BLaER1 (cell line): ENCODE measurements at regions not wholly inside any gene's neighbourhood (a gene's known extent, or its start where the extent isn't known, plus 50 kb on each side); places are given as distances from the start of the nearest gene placed in this dataset.
"Not testable (repeated sequence)": the region's sequence is repeated elsewhere in the genome, so short reads cannot be mapped to it uniquely, and the experiment has no call there.

Source experiments
- H3K27ac ChIP-seq: shearing (Covaris generic); formaldehyde crosslinking; 2 replicates; pipeline ENCODE4 v1.8.1; 2022
- H3K27me3 ChIP-seq: shearing (Covaris generic); formaldehyde crosslinking; 2 replicates; pipeline ENCODE4 v1.8.1; 2022
- H3K36me3 ChIP-seq: shearing (Covaris generic); formaldehyde crosslinking; 2 replicates; pipeline ENCODE4 v1.8.1; 2022
- H3K4me1 ChIP-seq: shearing (Covaris generic); formaldehyde crosslinking; 2 replicates; pipeline ENCODE4 v1.8.1; 2022
- H3K4me2 ChIP-seq: shearing (Covaris generic); formaldehyde crosslinking; 2 replicates; pipeline ENCODE4 v1.8.1; 2022
- H3K4me3 ChIP-seq: shearing (Covaris generic); formaldehyde crosslinking; 2 replicates; pipeline ENCODE4 v1.8.1; 2022
- H3K9ac ChIP-seq: shearing (Covaris generic); formaldehyde crosslinking; 2 replicates; pipeline ENCODE4 v1.8.1; 2022
- H3K9me3 ChIP-seq: shearing (Covaris generic); formaldehyde crosslinking; 2 replicates; pipeline ENCODE4 v1.8.1; 2022
- H4K20me1 ChIP-seq: shearing (Covaris generic); formaldehyde crosslinking; 2 replicates; pipeline ENCODE4 v1.8.1; 2022
- Cebpa-rat ChIP-seq: shearing (Covaris generic); IDR thresholded peaks from 2 replicates; pipeline ENCODE4 v1.8.1; 2022

GRCh38 chr5:111967463-111967862, 210.5 kb upstream of the NREP start:
- Histone ChIP-seq H3K4me3 (no peak overlapping the region), H3K9me3 (peaks cover 20% of the 10 kb centered on the region), H3K27me3 (no peaks in the 10 kb centered on the region), H3K27ac (no peak overlapping the region), H4K20me1 (no peaks in the 10 kb centered on the region), H3K4me1 (peaks cover 14% of the 10 kb centered on the region), H3K36me3 (no peaks in the 10 kb centered on the region), H3K4me2 (no peak overlapping the region), H3K9ac (no peak overlapping the region)
- TF ChIP-seq Cebpa-rat: no peak

GRCh38 chr5:111966290-111966689, 209.3 kb upstream of the NREP start:
- Histone ChIP-seq H3K4me3 (no peak overlapping the region), H3K9me3 (peaks cover 21% of the 10 kb centered on the region), H3K9ac (no peak overlapping the region), H4K20me1 (no peaks in the 10 kb centered on the region), H3K27me3 (no peaks in the 10 kb centered on the region), H3K27ac (no peak overlapping the region), H3K4me2 (no peak overlapping the region), H3K4me1 (peaks cover 20% of the 10 kb centered on the region), H3K36me3 (no peaks in the 10 kb centered on the region)
- no peak for TF ChIP-seq Cebpa-rat

GRCh38 chr5:111963555-111963954, 206.6 kb upstream of the NREP start:
- peaks cover 47% of the 10 kb centered on the region for H3K4me1 ChIP-seq
- H3K27ac ChIP-seq: no peak overlapping the region
- no peak overlapping the region for H3K4me3 ChIP-seq

GRCh38 chr5:111962906-111963305, 205.9 kb upstream of the NREP start:
- Histone ChIP-seq H4K20me1 (no peaks in the 10 kb centered on the region), H3K36me3 (no peaks in the 10 kb centered on the region), H3K27ac (peak overlapping the region; percentile 48; the same call in 1 of the 2 replicates), H3K4me3 (peak overlapping the region; percentile 31; the same call in 1 of the 2 replicates), H3K9me3 (peaks cover 21% of the 10 kb centered on the region), H3K4me2 (peak overlapping the region; percentile 71), H3K9ac (no peak overlapping the region), H3K27me3 (no peaks in the 10 kb centered on the region), H3K4me1 (peaks cover 48% of the 10 kb centered on the region)
- no peak for TF ChIP-seq Cebpa-rat

More at GRCh38 chr5:111963555-111963954, 206.6 kb upstream of the NREP start:
- no peaks in the 10 kb centered on the region for H4K20me1 ChIP-seq
- H3K9ac ChIP-seq: no peak overlapping the region
- TF ChIP-seq Cebpa-rat: no peak
- peaks cover 21% of the 10 kb centered on the region for H3K9me3 ChIP-seq
- no peaks in the 10 kb centered on the region for H3K36me3 ChIP-seq
- no peaks in the 10 kb centered on the region for H3K27me3 ChIP-seq
- no peak overlapping the region for H3K4me2 ChIP-seq

- H3K4me1 ChIP-seq: peaks cover 48% of the 10 kb centered on the region
- H3K9me3 ChIP-seq: peaks cover 21% of the 10 kb centered on the region
- no peak overlapping the region for H3K4me3 ChIP-seq
- no peaks in the 10 kb centered on the region for H4K20me1 ChIP-seq
- peak overlapping the region; percentile 48; the same call in 1 of the 2 replicates for H3K27ac ChIP-seq
- H3K4me2 ChIP-seq: peak overlapping the region; percentile 71
- no peaks in the 10 kb centered on the region for H3K27me3 ChIP-seq
- TF ChIP-seq Cebpa-rat: no peak
- H3K9ac ChIP-seq: no peak overlapping the region
- H3K36me3 ChIP-seq: no peaks in the 10 kb centered on the region
These were observed 204.9 kb upstream of the NREP start for GRCh38 chr5:111961862-111962261.

GRCh38 chr5:111960476-111961215, 203.7 kb upstream of the NREP start:
- H3K4me2 ChIP-seq: peak overlapping the region; percentile 71
- TF ChIP-seq Cebpa-rat: no peak
- H4K20me1 ChIP-seq: no peaks in the 10 kb centered on the region
- no peaks in the 10 kb centered on the region for H3K36me3 ChIP-seq
- H3K27ac ChIP-seq: 0 out of 2 replicates have a peak overlapping the region, but pooled peaks have one; percentile 3
- peaks cover 48% of the 10 kb centered on the region for H3K4me1 ChIP-seq
- H3K4me3 ChIP-seq: no peak overlapping the region
- H3K9me3 ChIP-seq: peaks cover 21% of the 10 kb centered on the region
- no peak overlapping the region for H3K9ac ChIP-seq
- no peaks in the 10 kb centered on the region for H3K27me3 ChIP-seq

GRCh38 chr5:111958851-111959250, 201.9 kb upstream of the NREP start:
- Histone ChIP-seq H3K36me3 (no peaks in the 10 kb centered on the region), H4K20me1 (no peaks in the 10 kb centered on the region), H3K9me3 (peaks cover 15% of the 10 kb centered on the region), H3K9ac (no peak overlapping the region), H3K4me2 (peak overlapping the region; percentile 26; the same call in 1 of the 2 replicates), H3K4me1 (peaks cover 48% of the 10 kb centered on the region), H3K4me3 (no peak overlapping the region), H3K27ac (no peak overlapping the region), H3K27me3 (no peaks in the 10 kb centered on the region)
- no peak for TF ChIP-seq Cebpa-rat

- H3K27ac ChIP-seq, H3K4me3 ChIP-seq, H4K20me1 ChIP-seq, H3K4me2 ChIP-seq, H3K9me3 ChIP-seq, H3K36me3 ChIP-seq, H3K9ac ChIP-seq, H3K27me3 ChIP-seq: not testable (repeated sequence)
- H3K4me1 ChIP-seq: peaks cover 33% of the 10 kb centered on the region
These were observed 199.8 kb upstream of the NREP start for GRCh38 chr5:111956765-111957164.

- Histone ChIP-seq H3K27ac (no peak overlapping the region), H3K9ac (no peak overlapping the region), H3K4me3 (no peak overlapping the region), H4K20me1 (no peaks in the 10 kb centered on the region), H3K27me3 (no peaks in the 10 kb centered on the region), H3K4me1 (peaks cover 13% of the 10 kb centered on the region), H3K4me2 (no peak overlapping the region), H3K36me3 (no peaks in the 10 kb centered on the region), H3K9me3 (no peaks in the 10 kb centered on the region)
- TF ChIP-seq Cebpa-rat: no peak
These were observed 197.8 kb upstream of the NREP start for GRCh38 chr5:111954516-111955395.
